ENCODE measurements at regions not wholly inside any gene's neighbourhood (a gene's known extent, or its start where the extent isn't known, plus 50 kb on each side); places are given as distances from the start of the nearest gene placed in this dataset.

DNA sequence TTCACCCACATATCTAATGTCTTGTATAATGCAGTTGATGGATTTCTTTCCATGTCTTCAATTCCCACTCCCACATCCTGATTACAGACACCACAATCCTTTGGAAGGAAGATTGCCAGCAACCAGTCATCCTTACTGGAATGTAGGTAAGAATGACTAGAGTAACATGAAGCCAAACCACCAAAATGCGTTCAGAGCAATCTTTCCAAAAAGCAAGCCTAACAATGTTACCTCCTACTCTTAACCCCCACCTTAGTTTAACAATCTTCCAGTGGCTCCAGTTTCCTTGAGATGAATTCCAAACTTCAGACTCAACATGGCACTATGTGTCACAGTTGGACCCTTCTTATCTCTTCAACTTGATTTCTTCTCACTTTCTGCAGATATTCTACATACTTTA, 685.6 kb downstream of the DOK5 start:
- Histone ChIP-seq H3K36me3 (ENCODE audit: control insufficient read depth, insufficient read depth, low read length) (no peaks in the 10 kb centered on the region), H3K27me3 (replicated peaks; ENCODE audit: control insufficient read depth, insufficient read depth, low read length) (no peaks in the 10 kb centered on the region), H3K4me3 (replicated peaks; ENCODE audit: low read depth, low read length) (no peak overlapping the region)
- TF ChIP-seq, protein P1, sequence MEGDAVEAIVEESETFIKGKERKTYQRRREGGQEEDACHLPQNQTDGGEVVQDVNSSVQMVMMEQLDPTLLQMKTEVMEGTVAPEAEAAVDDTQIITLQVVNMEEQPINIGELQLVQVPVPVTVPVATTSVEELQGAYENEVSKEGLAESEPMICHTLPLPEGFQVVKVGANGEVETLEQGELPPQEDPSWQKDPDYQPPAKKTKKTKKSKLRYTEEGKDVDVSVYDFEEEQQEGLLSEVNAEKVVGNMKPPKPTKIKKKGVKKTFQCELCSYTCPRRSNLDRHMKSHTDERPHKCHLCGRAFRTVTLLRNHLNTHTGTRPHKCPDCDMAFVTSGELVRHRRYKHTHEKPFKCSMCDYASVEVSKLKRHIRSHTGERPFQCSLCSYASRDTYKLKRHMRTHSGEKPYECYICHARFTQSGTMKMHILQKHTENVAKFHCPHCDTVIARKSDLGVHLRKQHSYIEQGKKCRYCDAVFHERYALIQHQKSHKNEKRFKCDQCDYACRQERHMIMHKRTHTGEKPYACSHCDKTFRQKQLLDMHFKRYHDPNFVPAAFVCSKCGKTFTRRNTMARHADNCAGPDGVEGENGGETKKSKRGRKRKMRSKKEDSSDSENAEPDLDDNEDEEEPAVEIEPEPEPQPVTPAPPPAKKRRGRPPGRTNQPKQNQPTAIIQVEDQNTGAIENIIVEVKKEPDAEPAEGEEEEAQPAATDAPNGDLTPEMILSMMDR (IDR thresholded peaks at IDR 0.05; ENCODE audit: insufficient read depth, low read length, poor library complexity, severe bottlenecking): no peak
- no peak for DNase-seq (ENCODE audit: extremely low read depth, insufficient read length)

DNA sequence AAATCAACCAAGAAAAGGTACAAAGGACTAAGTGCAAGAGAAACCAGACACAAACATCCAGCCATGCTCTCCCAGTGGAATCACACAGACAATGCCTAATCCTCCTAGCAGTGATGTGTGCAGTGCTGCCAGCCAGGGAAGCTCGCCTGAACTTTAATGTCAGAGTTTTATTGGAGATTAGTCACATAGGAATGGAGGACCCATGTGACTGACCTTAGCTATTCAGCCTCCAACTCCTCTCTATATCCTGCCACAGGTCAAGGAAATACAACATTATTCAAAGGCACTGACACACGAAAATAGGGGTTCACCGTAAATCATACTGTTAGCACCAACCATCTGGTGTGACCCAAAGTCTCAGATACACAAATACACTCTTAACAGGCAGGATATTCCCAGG, 684.6 kb downstream of the DOK5 start:
- DNase-seq (ENCODE audit: extremely low read depth, insufficient read length): no peak
- TF ChIP-seq, protein P1 (IDR thresholded peaks at IDR 0.05; ENCODE audit: insufficient read depth, low read length, poor library complexity, severe bottlenecking): no peak
- no peaks in the 10 kb centered on the region for H3K36me3 ChIP-seq (ENCODE audit: control insufficient read depth, insufficient read depth, low read length)
- H3K4me3 ChIP-seq (replicated peaks; ENCODE audit: low read depth, low read length): no peak overlapping the region
- no peaks in the 10 kb centered on the region for H3K27me3 ChIP-seq (replicated peaks; ENCODE audit: control insufficient read depth, insufficient read depth, low read length)

DNA sequence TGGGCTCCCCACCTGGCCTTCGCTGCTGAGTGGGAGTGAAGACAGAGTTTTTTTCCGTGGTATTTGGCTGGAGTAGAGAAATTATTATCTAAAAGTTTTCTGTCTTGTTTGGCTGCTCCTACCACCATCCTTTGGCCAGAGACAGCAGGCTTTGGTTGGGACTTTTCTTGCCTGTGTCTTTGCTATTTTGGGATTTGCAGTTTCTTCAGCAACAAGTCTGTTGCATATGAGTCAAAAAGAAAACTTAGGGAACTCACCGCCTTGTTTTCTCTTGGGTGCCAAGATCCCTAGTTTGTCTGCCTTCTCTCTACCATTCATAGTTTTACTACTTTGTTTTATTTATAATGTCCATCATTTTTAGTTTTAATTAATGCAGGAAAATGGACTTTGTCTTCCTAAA, 683.8 kb downstream of the DOK5 start:
- TF ChIP-seq, protein P1 (IDR thresholded peaks at IDR 0.05; ENCODE audit: insufficient read depth, low read length, poor library complexity, severe bottlenecking): no peak
- DNase-seq (ENCODE audit: extremely low read depth, insufficient read length): no peak

DNA sequence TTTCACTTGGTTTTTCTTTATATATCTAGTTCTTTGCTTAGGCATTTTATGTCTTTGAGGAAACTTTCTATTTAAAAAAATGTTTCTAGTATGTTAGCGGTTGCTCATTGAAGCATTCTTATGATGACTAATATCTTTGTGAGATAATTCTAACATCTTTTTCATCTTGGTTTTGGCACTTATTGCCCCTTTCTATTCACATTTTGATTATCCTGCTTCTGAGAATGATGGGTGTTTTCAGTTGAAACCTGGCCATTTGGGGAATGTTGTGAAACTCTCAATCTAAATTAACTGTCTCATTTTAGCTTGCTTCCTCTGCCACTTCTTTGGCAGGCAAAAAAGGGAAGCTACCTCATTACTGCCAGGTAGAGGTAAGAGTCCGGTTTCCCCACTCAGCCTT, 683.1 kb downstream of the DOK5 start:
- TF ChIP-seq, protein P1 (IDR thresholded peaks at IDR 0.05; ENCODE audit: insufficient read depth, low read length, poor library complexity, severe bottlenecking): no peak
- no peaks in the 10 kb centered on the region for H3K36me3 ChIP-seq (ENCODE audit: control insufficient read depth, insufficient read depth, low read length)
- no peaks in the 10 kb centered on the region for H3K27me3 ChIP-seq (replicated peaks; ENCODE audit: control insufficient read depth, insufficient read depth, low read length)
- H3K4me3 ChIP-seq (replicated peaks; ENCODE audit: low read depth, low read length): no peak overlapping the region
- no peak for DNase-seq (ENCODE audit: extremely low read depth, insufficient read length)

More for the DNA sequence above, 683.8 kb downstream of the DOK5 start:
- H3K4me3 ChIP-seq (replicated peaks; ENCODE audit: low read depth, low read length): no peak overlapping the region
- no peaks in the 10 kb centered on the region for H3K36me3 ChIP-seq (ENCODE audit: control insufficient read depth, insufficient read depth, low read length)
- H3K27me3 ChIP-seq (replicated peaks; ENCODE audit: control insufficient read depth, insufficient read depth, low read length): no peaks in the 10 kb centered on the region

DNA sequence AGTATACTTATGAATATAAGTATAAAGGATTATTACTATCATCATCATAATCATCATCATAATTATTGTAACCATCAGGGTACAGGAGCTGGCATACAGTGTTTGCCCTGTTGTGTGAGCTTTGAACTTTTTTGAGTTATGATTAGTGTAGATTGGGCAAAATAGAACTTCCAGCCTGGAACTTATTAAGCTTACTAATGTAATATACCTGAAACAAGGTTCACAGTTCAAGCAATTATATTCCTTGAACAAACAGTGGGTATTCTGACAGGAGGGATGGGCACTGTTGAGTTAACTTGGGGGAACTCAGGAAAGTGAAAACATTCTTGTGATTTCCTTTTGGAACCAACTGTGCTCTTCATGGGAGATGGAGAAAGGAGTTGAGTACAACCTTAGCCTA, 680.0 kb downstream of the DOK5 start:
- H3K4me3 ChIP-seq (replicated peaks; ENCODE audit: low read depth, low read length): no peak overlapping the region
- no peaks in the 10 kb centered on the region for H3K27me3 ChIP-seq (replicated peaks; ENCODE audit: control insufficient read depth, insufficient read depth, low read length)
- DNase-seq (ENCODE audit: extremely low read depth, insufficient read length): no peak
- TF ChIP-seq, protein P1 (IDR thresholded peaks at IDR 0.05; ENCODE audit: insufficient read depth, low read length, poor library complexity, severe bottlenecking): no peak
- H3K36me3 ChIP-seq (ENCODE audit: control insufficient read depth, insufficient read depth, low read length): no peaks in the 10 kb centered on the region

DNA sequence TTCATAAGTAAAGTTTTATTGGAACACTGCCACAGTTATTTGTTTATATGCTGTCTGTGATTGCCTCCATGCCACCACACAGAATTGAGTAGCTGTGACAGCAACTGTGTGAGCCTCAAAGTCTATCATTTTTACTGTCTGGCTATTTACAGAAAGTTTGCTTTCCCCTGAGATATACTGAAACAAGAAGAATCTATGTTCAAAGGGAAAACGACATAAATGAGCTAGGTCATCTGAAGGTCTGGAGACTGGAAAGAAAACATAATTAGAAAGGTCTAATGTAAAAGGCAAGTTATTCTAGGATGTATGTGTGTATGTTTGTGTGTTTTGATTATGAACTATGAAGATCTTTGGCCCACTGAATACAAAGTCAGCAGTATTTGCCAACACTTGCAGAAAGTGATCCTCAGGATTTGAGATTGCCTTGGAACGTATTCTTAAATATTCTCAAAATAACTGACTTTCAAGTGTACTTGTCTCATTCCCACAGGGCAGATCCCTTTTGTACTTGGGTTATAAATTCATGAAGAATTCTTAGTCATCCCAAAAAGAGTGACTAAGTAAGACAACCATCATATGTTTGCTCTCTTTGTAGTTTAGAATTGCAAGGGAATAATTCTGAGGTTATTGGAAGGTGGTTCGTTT, 677.7 kb downstream of the DOK5 start:
- Histone ChIP-seq H3K27me3 (replicated peaks; ENCODE audit: control insufficient read depth, insufficient read depth, low read length) (no peaks in the 10 kb centered on the region), H3K36me3 (ENCODE audit: control insufficient read depth, insufficient read depth, low read length) (no peaks in the 10 kb centered on the region), H3K4me3 (replicated peaks; ENCODE audit: low read depth, low read length) (no peak overlapping the region)
- no peak for DNase-seq (ENCODE audit: extremely low read depth, insufficient read length)
- TF ChIP-seq, protein P1 (IDR thresholded peaks at IDR 0.05; ENCODE audit: insufficient read depth, low read length, poor library complexity, severe bottlenecking): no peak
